ENCODE measurements at regions not wholly inside any gene's neighbourhood (a gene's known extent, or its start where the extent isn't known, plus 50 kb on each side); places are given as distances from the start of the nearest gene placed in this dataset.

DNA sequence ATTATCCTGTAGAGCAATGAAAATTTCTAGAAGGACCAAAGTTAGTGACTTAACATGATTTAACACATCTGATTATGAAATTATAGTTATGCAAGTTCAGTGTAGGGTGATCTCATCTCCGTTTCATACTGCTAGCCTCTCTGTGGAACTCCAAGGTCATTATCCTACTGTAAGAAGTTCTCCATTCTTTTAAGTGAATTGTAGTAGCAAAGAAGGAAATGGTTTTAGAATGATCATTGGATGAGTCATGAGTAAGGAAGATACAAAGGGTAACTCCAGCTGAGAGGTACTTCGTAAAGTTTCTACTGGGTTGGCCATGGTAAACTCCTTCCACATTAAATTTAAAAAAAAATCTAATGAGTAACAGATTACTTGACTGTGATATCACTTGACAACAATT is 215.0 kb upstream of the GIMD1 start:
- H3K36me3 ChIP-seq (ENCODE audit: control insufficient read depth, insufficient read depth, low read length) = no peaks in the 10 kb centered on the region; the same call in 1 of the 2 replicates
- in situ Hi-C loops (cut with HindIII; ENCODE audit: low pct_unique_long_range_greater_than_20kb, low sequenced_read_pairs) (no loop called here), intact Hi-C loops (cut with micrococcal nuclease; ENCODE audit: unreplicated experiment) (no loop called here)
- DNase-seq (ENCODE audit: low read depth, low spot score) (no peak), ATAC-seq (no peak)
- H3K4me3 ChIP-seq (ENCODE audit: low read depth in 2 of 2, low read length in 2 of 2) = no peak overlapping the region
- no peaks in the 10 kb centered on the region for H3K4me1 ChIP-seq (ENCODE audit: control insufficient read depth, insufficient read depth, low read length)
- ChIA-PET POLR2A (no interaction called here), CTCF (no interaction called here)
- BruUV-seq (replicated peaks) = no TSS peak
- no peak overlapping the region for H3K27ac ChIP-seq (ENCODE audit: low read length)
- H3K9me3 ChIP-seq (ENCODE audit: control insufficient read depth, insufficient read depth, low read depth, low read length) = no peaks in the 10 kb centered on the region
- H3K27me3 ChIP-seq (ENCODE audit: control insufficient read depth, insufficient read depth, low read length) = no peaks in the 10 kb centered on the region
- TF ChIP-seq SIN3A (IDR thresholded peaks at IDR 0.05; ENCODE audit: borderline replicate concordance, insufficient read depth, low read depth, low read length) (no peak), POLR2AphosphoS5 (IDR thresholded peaks at IDR 0.05; ENCODE audit: low read depth, low read length) (no peak), CTCF (IDR thresholded peaks at IDR 0.05) (no peak), TCF7L2 (IDR thresholded peaks at IDR 0.05; ENCODE audit: low read depth, low read length) (no peak)
- TF ChIP-seq, protein P1, sequence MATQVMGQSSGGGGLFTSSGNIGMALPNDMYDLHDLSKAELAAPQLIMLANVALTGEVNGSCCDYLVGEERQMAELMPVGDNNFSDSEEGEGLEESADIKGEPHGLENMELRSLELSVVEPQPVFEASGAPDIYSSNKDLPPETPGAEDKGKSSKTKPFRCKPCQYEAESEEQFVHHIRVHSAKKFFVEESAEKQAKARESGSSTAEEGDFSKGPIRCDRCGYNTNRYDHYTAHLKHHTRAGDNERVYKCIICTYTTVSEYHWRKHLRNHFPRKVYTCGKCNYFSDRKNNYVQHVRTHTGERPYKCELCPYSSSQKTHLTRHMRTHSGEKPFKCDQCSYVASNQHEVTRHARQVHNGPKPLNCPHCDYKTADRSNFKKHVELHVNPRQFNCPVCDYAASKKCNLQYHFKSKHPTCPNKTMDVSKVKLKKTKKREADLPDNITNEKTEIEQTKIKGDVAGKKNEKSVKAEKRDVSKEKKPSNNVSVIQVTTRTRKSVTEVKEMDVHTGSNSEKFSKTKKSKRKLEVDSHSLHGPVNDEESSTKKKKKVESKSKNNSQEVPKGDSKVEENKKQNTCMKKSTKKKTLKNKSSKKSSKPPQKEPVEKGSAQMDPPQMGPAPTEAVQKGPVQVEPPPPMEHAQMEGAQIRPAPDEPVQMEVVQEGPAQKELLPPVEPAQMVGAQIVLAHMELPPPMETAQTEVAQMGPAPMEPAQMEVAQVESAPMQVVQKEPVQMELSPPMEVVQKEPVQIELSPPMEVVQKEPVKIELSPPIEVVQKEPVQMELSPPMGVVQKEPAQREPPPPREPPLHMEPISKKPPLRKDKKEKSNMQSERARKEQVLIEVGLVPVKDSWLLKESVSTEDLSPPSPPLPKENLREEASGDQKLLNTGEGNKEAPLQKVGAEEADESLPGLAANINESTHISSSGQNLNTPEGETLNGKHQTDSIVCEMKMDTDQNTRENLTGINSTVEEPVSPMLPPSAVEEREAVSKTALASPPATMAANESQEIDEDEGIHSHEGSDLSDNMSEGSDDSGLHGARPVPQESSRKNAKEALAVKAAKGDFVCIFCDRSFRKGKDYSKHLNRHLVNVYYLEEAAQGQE (IDR thresholded peaks at IDR 0.05; ENCODE audit: insufficient read depth in 1 of 2, low read depth in 2 of 2, low read length in 1 of 2) = no peak

- H3K4me3 ChIP-seq (ENCODE audit: low read depth in 2 of 2, low read length in 2 of 2) = no peak overlapping the region
- no peaks in the 10 kb centered on the region for H3K4me1 ChIP-seq (ENCODE audit: control insufficient read depth, insufficient read depth, low read length)
- H3K9me3 ChIP-seq (ENCODE audit: control insufficient read depth, insufficient read depth, low read depth, low read length) = no peaks in the 10 kb centered on the region
- no peak overlapping the region for H3K27ac ChIP-seq (ENCODE audit: low read length)
- TF ChIP-seq CTCF (IDR thresholded peaks at IDR 0.05) (no peak), SIN3A (IDR thresholded peaks at IDR 0.05; ENCODE audit: borderline replicate concordance, insufficient read depth, low read depth, low read length) (no peak), POLR2AphosphoS5 (IDR thresholded peaks at IDR 0.05; ENCODE audit: low read depth, low read length) (no peak), TCF7L2 (IDR thresholded peaks at IDR 0.05; ENCODE audit: low read depth, low read length) (no peak)
- TF ChIP-seq, protein P1 (IDR thresholded peaks at IDR 0.05; ENCODE audit: insufficient read depth in 1 of 2, low read depth in 2 of 2, low read length in 1 of 2) = no peak
- ChIA-PET CTCF (no interaction called here), POLR2A (no interaction called here)
- no peaks in the 10 kb centered on the region for H3K27me3 ChIP-seq (ENCODE audit: control insufficient read depth, insufficient read depth, low read length)
- in situ Hi-C loops (cut with HindIII; ENCODE audit: low pct_unique_long_range_greater_than_20kb, low sequenced_read_pairs) = no loop called here
- no TSS peak for BruUV-seq (replicated peaks)
- DNase-seq (ENCODE audit: low read depth, low spot score) = no peak
- H3K36me3 ChIP-seq (ENCODE audit: control insufficient read depth, insufficient read depth, low read length) = no peaks in the 10 kb centered on the region; the same call in 1 of the 2 replicates
- no peak for ATAC-seq
- intact Hi-C loops (cut with micrococcal nuclease; ENCODE audit: unreplicated experiment) = no loop called here
Observed at GRCh38 chr4:106583108-106583507, 214.5 kb upstream of the GIMD1 start.

Data from Panc1 (cell line).